BLaER1 treated with 17β-estradiol and CSF1 and Interleukin-3, amounts not matched to agents 10 nM and 100 nM (cell line): ENCODE measurements at regions not wholly inside any gene's neighbourhood (a gene's known extent, or its start where the extent isn't known, plus 50 kb on each side); places are given as distances from the start of the nearest gene placed in this dataset.
A peak's percentile ranks its signal among the peaks of the same experiment; 100 is the strongest.

Source experiments
- H3K27ac ChIP-seq, 11 experiments: shearing (Covaris generic); formaldehyde crosslinking; 2 replicates each; pipeline ENCODE4 v1.8.1; 2022
- H3K27me3 ChIP-seq, 11 experiments: shearing (Covaris generic); formaldehyde crosslinking; 2 replicates each; pipeline ENCODE4 v1.8.1; 2022
- H3K36me3 ChIP-seq, 11 experiments: shearing (Covaris generic); formaldehyde crosslinking; 2 replicates each; pipeline ENCODE4 v1.8.1; 2022
- H3K4me1 ChIP-seq, 10 experiments: shearing (Covaris generic); formaldehyde crosslinking; 2 replicates each; pipeline ENCODE4 v1.8.1; 2022
- H3K4me2 ChIP-seq, 11 experiments: shearing (Covaris generic); formaldehyde crosslinking; 2 replicates each; pipeline ENCODE4 v1.8.1; 2022
- H3K4me3 ChIP-seq, 10 experiments: shearing (Covaris generic); formaldehyde crosslinking; 2 replicates each; pipeline ENCODE4 v1.8.1; 2022
- H3K9ac ChIP-seq, 11 experiments: shearing (Covaris generic); formaldehyde crosslinking; 2 replicates each; pipeline ENCODE4 v1.8.1; 2022
- H3K9me3 ChIP-seq, 11 experiments: shearing (Covaris generic); formaldehyde crosslinking; replicated peaks in 1 of 11; 2 replicates each; pipeline ENCODE4 v1.8.1; 2022
- H4K20me1 ChIP-seq, 11 experiments: shearing (Covaris generic); formaldehyde crosslinking; 2 replicates each; pipeline ENCODE4 v1.8.1; 2022
- Cebpa-rat ChIP-seq, 11 experiments: shearing (Covaris generic); IDR thresholded peaks; 2 replicates each; pipeline ENCODE4 v1.8.1; 2022

DNA sequence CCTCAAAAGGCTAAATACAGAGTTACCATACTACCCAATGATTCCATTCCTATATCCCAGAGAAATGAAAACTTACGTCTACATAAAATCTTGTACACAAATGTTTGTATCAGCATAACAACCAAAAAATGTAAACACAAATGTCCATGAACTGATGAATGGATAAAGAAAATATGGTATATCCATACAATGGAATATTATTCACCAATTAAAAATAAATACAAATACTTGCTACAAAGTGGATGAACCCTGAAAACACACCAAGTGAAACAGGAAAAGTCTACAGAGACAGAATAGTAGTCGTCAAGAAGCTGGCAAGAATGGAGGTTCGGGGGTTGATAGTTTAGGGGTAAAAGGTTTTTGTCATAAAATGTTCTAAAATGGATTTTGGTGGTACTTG lies 54.0 kb upstream of the ANKRD28 start:
- TF ChIP-seq Cebpa-rat (IDR thresholded peaks at IDR 0.05): no peak
- Histone ChIP-seq H3K27me3 (no peaks in the 10 kb centered on the region), H4K20me1 (peaks cover 0 to 9% (median 0%) of the 10 kb centered on the region in 11 experiments; a peak in 3 of 22 replicates), H3K36me3 (peaks cover 7 to 49% (median 34%) of the 10 kb centered on the region in 11 experiments; a peak in 19 of 22 replicates), H3K9ac (no peak overlapping the region), H3K9me3 (peaks cover 29 to 74% (median 66%) of the 10 kb centered on the region in 11 experiments), H3K4me3 (no peak overlapping the region), H3K4me2 (no peak overlapping the region), H3K4me1 (peaks cover 0 to under 1% (median 0%) of the 10 kb centered on the region in 10 experiments; a peak in 1 of 20 replicates), H3K27ac (no peak overlapping the region)

- Histone ChIP-seq H3K4me2 (peak overlapping the region; percentile 79 to 98 (median 90)), H4K20me1 (peaks cover 0 to 19% (median 0%) of the 10 kb centered on the region in 11 experiments; a peak in 5 of 22 replicates), H3K36me3 (peaks cover 0 to 17% (median 13%) of the 10 kb centered on the region in 11 experiments; a peak in 9 of 22 replicates), H3K4me1 (peaks cover 0 to 33% (median 22%) of the 10 kb centered on the region in 10 experiments; a peak in 16 of 20 replicates), H3K9me3 (peaks cover under 1 to 31% (median 24%) of the 10 kb centered on the region in 11 experiments; a peak in 19 of 22 replicates), H3K27me3 (no peaks in the 10 kb centered on the region), H3K4me3 (peak overlapping the region; percentile 83 to 100 (median 92)), H3K27ac (peak overlapping the region; percentile 38 to 91 (median 84); a peak in 21 of 22 replicates), H3K9ac (peak overlapping the region; percentile 82 to 95 (median 87))
- no peak for TF ChIP-seq Cebpa-rat (IDR thresholded peaks at IDR 0.05)
Observed at GRCh38 chr3:15858547-15859506, 61.0 kb upstream of the ANKRD28 start.

- Histone ChIP-seq H3K4me2 (peak overlapping the region; percentile 79 to 98 (median 90)), H3K9me3 (peaks cover 2 to 30% (median 24%) of the 10 kb centered on the region in 11 experiments; a peak in 21 of 22 replicates), H3K27ac (peak overlapping the region; percentile 38 to 91 (median 84); a peak in 21 of 22 replicates), H4K20me1 (peaks cover 0 to 19% (median 0%) of the 10 kb centered on the region in 11 experiments; a peak in 5 of 22 replicates), H3K36me3 (peaks cover 0 to 17% (median 7%) of the 10 kb centered on the region in 11 experiments; a peak in 13 of 22 replicates), H3K4me1 (peaks cover 0 to 33% (median 22%) of the 10 kb centered on the region in 10 experiments; a peak in 16 of 20 replicates), H3K4me3 (peak overlapping the region; percentile 83 to 100 (median 92)), H3K27me3 (no peaks in the 10 kb centered on the region), H3K9ac (peak overlapping the region; percentile 82 to 95 (median 87))
- no peak for TF ChIP-seq Cebpa-rat (IDR thresholded peaks at IDR 0.05)
Observed at GRCh38 chr3:15859507-15860013, 61.8 kb upstream of the ANKRD28 start.

DNA sequence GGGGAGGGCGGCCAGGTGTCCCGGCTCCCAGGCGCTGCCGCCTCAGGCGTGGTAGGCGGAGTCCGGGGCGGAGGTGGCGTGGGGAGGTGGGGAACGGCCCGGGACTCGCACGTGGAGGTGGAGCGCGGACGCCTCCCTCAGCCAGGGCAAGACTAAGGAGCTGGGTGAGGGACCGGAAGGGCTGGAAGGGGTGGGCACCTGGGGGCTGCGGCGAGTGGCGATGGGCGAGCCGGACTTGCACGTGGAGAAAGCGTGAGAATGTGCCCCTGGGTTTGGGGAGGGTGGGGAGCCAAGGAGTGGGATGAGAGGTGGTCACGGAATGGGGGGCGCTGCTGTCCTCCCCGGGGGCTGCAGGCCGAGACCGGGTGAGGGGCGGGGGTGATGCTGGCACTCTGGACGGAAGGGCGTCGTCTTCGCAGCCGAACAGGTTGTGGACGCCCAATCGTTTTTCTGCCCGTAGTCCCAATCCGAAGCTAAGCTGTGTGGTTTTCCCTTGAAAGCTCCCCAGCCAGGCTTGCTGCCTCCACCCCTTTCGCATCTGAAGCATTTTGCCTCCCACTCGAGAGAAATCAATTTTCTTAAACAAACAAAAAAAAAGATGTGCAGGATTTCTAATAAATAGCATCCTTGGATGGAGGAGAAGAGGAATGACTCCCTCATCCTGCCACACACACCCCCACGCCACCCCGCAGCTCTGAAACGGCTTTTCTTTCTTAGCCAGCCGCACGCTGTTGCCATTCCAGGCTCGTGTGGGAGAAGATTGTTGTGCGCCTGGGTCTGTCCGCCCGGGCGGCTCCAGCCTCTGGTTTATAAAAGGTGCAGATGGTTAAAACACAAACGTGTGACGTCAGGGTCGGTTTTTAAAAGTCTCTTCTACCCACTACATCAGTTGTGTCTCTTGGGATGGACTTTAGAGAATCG lies 62.5 kb upstream of the ANKRD28 start:
- Histone ChIP-seq H3K4me3 (peak overlapping the region; percentile 83 to 100 (median 92)), H3K9ac (peak overlapping the region in 10 of 11 experiments; percentile 71 to 95 (median 86); a peak in 20 of 22 replicates), H3K36me3 (peaks cover 0 to 17% (median 12%) of the 10 kb centered on the region in 11 experiments; a peak in 12 of 22 replicates), H3K4me2 (peak overlapping the region; percentile 74 to 96 (median 86)), H3K27ac (peak overlapping the region in 9 of 11 experiments; percentile 55 to 91 (median 85); a peak in 18 of 22 replicates), H4K20me1 (peaks cover 0 to 19% (median 0%) of the 10 kb centered on the region in 11 experiments; a peak in 5 of 22 replicates), H3K9me3 (peaks cover 8 to 30% (median 25%) of the 10 kb centered on the region in 11 experiments), H3K27me3 (no peaks in the 10 kb centered on the region), H3K4me1 (peaks cover 0 to 33% (median 22%) of the 10 kb centered on the region in 10 experiments; a peak in 16 of 20 replicates)
- no peak for TF ChIP-seq Cebpa-rat (IDR thresholded peaks at IDR 0.05)

GRCh38 chr3:15861163-15861562 lies 63.4 kb upstream of the ANKRD28 start:
- Histone ChIP-seq H3K36me3 (peaks cover 0 to 21% (median 13%) of the 10 kb centered on the region in 11 experiments; a peak in 12 of 22 replicates), H3K4me3 (peak overlapping the region in 7 of 10 experiments; percentile 83 to 100 (median 96); a peak in 9 of 20 replicates), H3K27ac (peak overlapping the region in 1 of 11 experiments; percentile 84; a peak in 3 of 22 replicates), H4K20me1 (peaks cover 0 to 19% (median 0%) of the 10 kb centered on the region in 11 experiments; a peak in 5 of 22 replicates), H3K4me2 (peak overlapping the region in 10 of 11 experiments; percentile 74 to 96 (median 88); a peak in 19 of 22 replicates), H3K9ac (peak overlapping the region in 3 of 11 experiments; percentile 86 to 95 (median 88); a peak in 2 of 22 replicates), H3K27me3 (no peaks in the 10 kb centered on the region), H3K9me3 (peaks cover 8 to 33% (median 29%) of the 10 kb centered on the region in 11 experiments), H3K4me1 (peaks cover 0 to 33% (median 22%) of the 10 kb centered on the region in 10 experiments; a peak in 16 of 20 replicates)
- no peak for TF ChIP-seq Cebpa-rat (IDR thresholded peaks at IDR 0.05)

DNA sequence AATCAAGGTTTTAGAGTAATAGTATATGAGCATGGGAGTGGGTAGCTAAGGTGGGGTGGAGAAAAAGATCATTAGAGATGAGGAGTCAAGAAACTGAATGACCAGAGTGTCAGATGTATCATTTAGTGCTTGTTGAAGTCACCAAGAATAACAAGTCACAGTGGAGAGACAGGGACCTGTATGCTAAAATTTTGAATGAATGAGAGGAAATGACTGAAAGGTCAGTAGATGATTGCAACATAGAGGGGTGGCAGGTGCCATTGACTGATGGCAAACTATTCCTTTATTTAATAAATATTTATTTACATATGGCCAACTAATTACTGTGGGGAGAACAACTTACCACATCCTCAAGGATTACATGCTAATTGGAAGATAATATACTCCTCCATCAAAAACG lies 75.0 kb upstream of the ANKRD28 start:
- no peaks in the 10 kb centered on the region for H3K27me3 ChIP-seq
- TF ChIP-seq Cebpa-rat (IDR thresholded peaks at IDR 0.05): no peak
- no peaks in the 10 kb centered on the region for H4K20me1 ChIP-seq
- H3K9me3 ChIP-seq: peaks cover 2 to 24% (median 10%) of the 10 kb centered on the region in 11 experiments
- H3K4me3 ChIP-seq: no peak overlapping the region
- no peak overlapping the region for H3K4me2 ChIP-seq
- no peak overlapping the region for H3K9ac ChIP-seq
- no peak overlapping the region for H3K27ac ChIP-seq
- peaks cover 0 to 10% (median 2%) of the 10 kb centered on the region in 11 experiments; a peak in 12 of 22 replicates for H3K36me3 ChIP-seq
- no peaks in the 10 kb centered on the region for H3K4me1 ChIP-seq

DNA sequence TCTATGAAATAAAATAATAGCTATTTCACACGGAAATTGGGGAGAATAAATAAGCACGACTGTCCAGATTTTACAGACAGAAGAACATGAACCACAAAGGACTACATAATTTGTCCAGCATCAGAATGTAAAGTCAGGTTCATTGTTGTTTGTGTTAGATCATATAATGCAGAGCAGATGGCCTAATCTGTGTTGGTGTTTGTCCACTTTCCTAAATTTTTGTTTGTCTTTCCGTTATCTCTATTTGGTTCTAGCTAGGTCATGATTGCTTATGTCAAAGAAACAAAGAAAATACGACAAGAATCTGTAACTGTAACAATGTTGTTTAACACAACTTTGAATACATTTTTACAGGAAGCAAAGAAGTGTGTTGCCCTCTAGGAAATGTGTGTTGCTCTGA lies 75.6 kb upstream of the ANKRD28 start:
- Histone ChIP-seq H4K20me1 (no peaks in the 10 kb centered on the region), H3K36me3 (peaks cover 0 to 16% (median 8%) of the 10 kb centered on the region in 11 experiments; a peak in 16 of 22 replicates), H3K4me3 (no peak overlapping the region), H3K4me1 (no peaks in the 10 kb centered on the region), H3K27ac (no peak overlapping the region), H3K27me3 (no peaks in the 10 kb centered on the region), H3K4me2 (no peak overlapping the region), H3K9ac (no peak overlapping the region), H3K9me3 (peaks cover 6 to 30% (median 16%) of the 10 kb centered on the region in 11 experiments)
- no peak for TF ChIP-seq Cebpa-rat (IDR thresholded peaks at IDR 0.05)
